HEK293 (cell line): ENCODE measurements at regions not wholly inside any gene's neighbourhood (a gene's known extent, or its start where the extent isn't known, plus 50 kb on each side); places are given as distances from the start of the nearest gene placed in this dataset.

Experiments
- CTCF ChIA-PET: fragments of 350-600 bp; formaldehyde crosslinking; extraction: SDS; loops from one replicate; lab custom pipeline; 2021; ENCODE audit warnings: antibody characterized with exemption; lab: Yijun Ruan, JAX
- POLR2A ChIA-PET: fragments of 300-600 bp; formaldehyde crosslinking; extraction: SDS; loops from one replicate; lab custom pipeline; 2020; ENCODE audit warnings: antibody characterized with exemption, inconsistent platforms; lab: Yijun Ruan, JAX
- H3K27ac ChIP-seq: fragments of 200-500 bp; sonication (Bioruptor generic); 2 replicates; pipeline ENCODE4 v1.5.1; 2014; ENCODE audit warnings: low read depth, low read length, control low read depth, inconsistent platforms; ENCODE audit errors: extremely low read depth
- H3K36me3 ChIP-seq, 2 experiments: fragments of 200-500 bp in 1 of 2; sonication (Bioruptor generic) in 1 of 2; 1 replicate in 1 of 2; 2 replicates in 1 of 2; pipeline ENCODE4 v1.5.1; 2014 to 2017; ENCODE audit warnings: inconsistent platforms in 2 of 2, low read length in 2 of 2; ENCODE audit not compliant: control insufficient read depth in 2 of 2, insufficient read depth in 1 of 2
- H3K4me1 ChIP-seq: fragments of 200-500 bp; sonication (Bioruptor generic); 2 replicates; pipeline ENCODE4 v1.5.1; 2014; ENCODE audit warnings: mild to moderate bottlenecking, low read length, inconsistent platforms; ENCODE audit not compliant: control insufficient read depth, insufficient read depth
- H3K4me3 ChIP-seq: 2 replicates; pipeline ENCODE4 v1.5.1; 2011; ENCODE audit warnings: low read depth, mild to moderate bottlenecking, control low read depth, low read length, moderate library complexity
- H3K9me3 ChIP-seq: fragments of 200-500 bp; sonication (Bioruptor generic); 2 replicates; pipeline ENCODE4 v1.5.1; 2014; ENCODE audit warnings: low read depth, low read length, inconsistent platforms; ENCODE audit not compliant: control insufficient read depth, insufficient read depth
- EGR2 ChIP-seq: fragments of 450-650 bp; formaldehyde crosslinking; IDR thresholded peaks from 2 replicates; pipeline ENCODE4 v1.5.1; 2016; ENCODE audit warnings: low read depth, missing biosample characterization, missing genetic modification characterization
- ZBTB17 ChIP-seq: fragments of 450-650 bp; formaldehyde crosslinking; IDR thresholded peaks from 2 replicates; pipeline ENCODE4 v1.5.1; 2016; ENCODE audit warnings: missing biosample characterization, missing genetic modification characterization
- ZBTB20 ChIP-seq: fragments of 450-650 bp; formaldehyde crosslinking; IDR thresholded peaks from 2 replicates; pipeline ENCODE4 v1.5.1; 2016; ENCODE audit warnings: missing biosample characterization, missing genetic modification characterization
- ZNF174 ChIP-seq: fragments of 450-650 bp; formaldehyde crosslinking; IDR thresholded peaks from 2 replicates; pipeline ENCODE4 v1.5.0; 2017; ENCODE audit warnings: missing biosample characterization, mild to moderate bottlenecking, missing genetic modification characterization
- ZNF24 ChIP-seq: fragments of 450-650 bp; formaldehyde crosslinking; IDR thresholded peaks from 2 replicates; pipeline ENCODE4 v1.5.1; 2016; ENCODE audit warnings: missing biosample characterization, missing genetic modification characterization
- ZNF266 ChIP-seq: fragments of 450-650 bp; formaldehyde crosslinking; IDR thresholded peaks from 2 replicates; pipeline ENCODE4 v1.5.1; 2016; ENCODE audit warnings: missing biosample characterization, missing genetic modification characterization, low read depth
- ZNF324 ChIP-seq: fragments of 450-650 bp; formaldehyde crosslinking; IDR thresholded peaks from 2 replicates; pipeline ENCODE4 v1.5.1; 2016; ENCODE audit warnings: missing biosample characterization, missing genetic modification characterization
- ZNF350 ChIP-seq: fragments of 450-650 bp; formaldehyde crosslinking; IDR thresholded peaks from 2 replicates; pipeline ENCODE4 v1.5.0; 2017; ENCODE audit warnings: missing biosample characterization, mild to moderate bottlenecking, missing genetic modification characterization
- ZNF473 ChIP-seq: fragments of 450-650 bp; formaldehyde crosslinking; IDR thresholded peaks from 2 replicates; pipeline ENCODE4 v1.5.1; 2017; ENCODE audit warnings: missing biosample characterization, missing genetic modification characterization
- ZNF530 ChIP-seq: fragments of 450-650 bp; formaldehyde crosslinking; IDR thresholded peaks from 2 replicates; pipeline ENCODE4 v1.5.1; 2016; ENCODE audit warnings: low read depth, missing biosample characterization, missing genetic modification characterization
- ZNF596 ChIP-seq: fragments of 450-650 bp; IDR thresholded peaks from 2 replicates; pipeline ENCODE4 v1.5.0; 2018; ENCODE audit warnings: missing biosample characterization, mild to moderate bottlenecking, missing genetic modification characterization, moderate library complexity
- ZNF624 ChIP-seq: fragments of 450-650 bp; formaldehyde crosslinking; IDR thresholded peaks from 2 replicates; pipeline ENCODE4 v1.5.1; 2017; ENCODE audit warnings: missing biosample characterization, missing genetic modification characterization
- ZSCAN16 ChIP-seq: fragments of 450-650 bp; formaldehyde crosslinking; IDR thresholded peaks from 2 replicates; pipeline ENCODE4 v1.5.1; 2016; ENCODE audit warnings: missing biosample characterization, missing genetic modification characterization
- TF ChIP-seq, protein P1 (sequence below): fragments of 450-650 bp; formaldehyde crosslinking; IDR thresholded peaks from 2 replicates; pipeline ENCODE4 v1.5.1; 2016; ENCODE audit warnings: missing biosample characterization, missing genetic modification characterization
- TF ChIP-seq, protein P2 (sequence below): fragments of 450-650 bp; formaldehyde crosslinking; IDR thresholded peaks from 2 replicates; pipeline ENCODE4 v1.5.1; 2016; ENCODE audit warnings: missing biosample characterization, missing genetic modification characterization, borderline replicate concordance

DNA sequence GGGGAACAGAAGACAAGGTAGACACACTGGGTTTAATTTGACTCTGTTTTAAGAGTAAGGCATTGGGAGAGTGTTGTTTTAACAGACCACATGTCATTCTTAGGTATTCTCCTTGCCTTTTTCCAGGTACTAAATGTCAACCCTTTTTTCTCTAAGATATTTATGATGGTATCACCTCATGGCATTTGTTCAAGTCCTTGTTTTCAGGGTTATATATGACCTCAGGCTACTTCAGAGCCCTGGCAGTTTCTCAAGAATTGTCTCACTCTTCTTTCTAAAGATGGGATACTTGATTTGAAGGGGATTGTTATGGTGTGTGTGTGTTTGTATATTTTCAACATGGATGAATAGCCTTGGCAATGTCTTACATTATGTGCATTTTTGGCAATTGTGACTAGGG is 131.1 kb upstream of the ACTBL2 start:
- ChIA-PET CTCF (no interaction called here), POLR2A (no interaction called here)
- Histone ChIP-seq H3K4me3 (no peak overlapping the region), H3K36me3 (no peaks in the 10 kb centered on the region; a peak in 1 of 3 replicates), H3K9me3 (no peaks in the 10 kb centered on the region), H3K4me1 (peaks cover 6% of the 10 kb centered on the region), H3K27ac (no peak overlapping the region)
- TF ChIP-seq, protein P1, sequence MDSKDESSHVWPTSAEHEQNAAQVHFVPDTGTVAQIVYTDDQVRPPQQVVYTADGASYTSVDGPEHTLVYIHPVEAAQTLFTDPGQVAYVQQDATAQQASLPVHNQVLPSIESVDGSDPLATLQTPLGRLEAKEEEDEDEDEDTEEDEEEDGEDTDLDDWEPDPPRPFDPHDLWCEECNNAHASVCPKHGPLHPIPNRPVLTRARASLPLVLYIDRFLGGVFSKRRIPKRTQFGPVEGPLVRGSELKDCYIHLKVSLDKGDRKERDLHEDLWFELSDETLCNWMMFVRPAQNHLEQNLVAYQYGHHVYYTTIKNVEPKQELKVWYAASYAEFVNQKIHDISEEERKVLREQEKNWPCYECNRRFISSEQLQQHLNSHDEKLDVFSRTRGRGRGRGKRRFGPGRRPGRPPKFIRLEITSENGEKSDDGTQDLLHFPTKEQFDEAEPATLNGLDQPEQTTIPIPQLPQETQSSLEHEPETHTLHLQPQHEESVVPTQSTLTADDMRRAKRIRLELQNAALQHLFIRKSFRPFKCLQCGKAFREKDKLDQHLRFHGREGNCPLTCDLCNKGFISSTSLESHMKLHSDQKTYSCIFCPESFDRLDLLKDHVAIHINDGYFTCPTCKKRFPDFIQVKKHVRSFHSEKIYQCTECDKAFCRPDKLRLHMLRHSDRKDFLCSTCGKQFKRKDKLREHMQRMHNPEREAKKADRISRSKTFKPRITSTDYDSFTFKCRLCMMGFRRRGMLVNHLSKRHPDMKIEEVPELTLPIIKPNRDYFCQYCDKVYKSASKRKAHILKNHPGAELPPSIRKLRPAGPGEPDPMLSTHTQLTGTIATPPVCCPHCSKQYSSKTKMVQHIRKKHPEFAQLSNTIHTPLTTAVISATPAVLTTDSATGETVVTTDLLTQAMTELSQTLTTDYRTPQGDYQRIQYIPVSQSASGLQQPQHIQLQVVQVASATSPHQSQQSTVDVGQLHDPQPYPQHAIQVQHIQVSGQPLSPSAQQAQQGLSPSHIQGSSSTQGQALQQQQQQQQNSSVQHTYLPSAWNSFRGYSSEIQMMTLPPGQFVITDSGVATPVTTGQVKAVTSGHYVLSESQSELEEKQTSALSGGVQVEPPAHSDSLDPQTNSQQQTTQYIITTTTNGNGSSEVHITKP (tag by site-specific recombination), result 0 out of 2 replicates have a peak, but pooled peaks have one; percentile 15
- TF ChIP-seq ZNF350 (tag by site-specific recombination), result no peak

DNA sequence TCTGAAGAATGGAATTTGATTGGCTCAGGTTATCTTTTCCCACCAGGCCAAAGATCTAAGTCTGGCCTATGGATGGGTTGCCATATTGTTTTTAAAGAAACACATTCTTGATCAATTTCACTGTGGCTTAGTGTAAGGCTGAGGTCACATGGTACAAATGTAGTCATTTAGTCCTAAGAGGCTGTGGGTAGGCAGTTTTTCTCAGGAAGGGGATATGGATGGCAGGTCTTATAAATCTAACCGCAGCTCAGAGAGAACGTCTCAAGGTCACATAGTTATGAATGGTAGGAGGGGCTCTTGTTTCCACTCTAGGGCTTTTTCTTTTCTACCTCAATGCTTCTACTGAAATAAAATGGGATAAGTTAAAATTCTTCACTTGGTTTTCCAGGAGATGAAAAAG is 128.6 kb upstream of the ACTBL2 start:
- H3K9me3 ChIP-seq, result no peaks in the 10 kb centered on the region
- no peak overlapping the region for H3K4me3 ChIP-seq
- peaks cover 3% of the 10 kb centered on the region; the same call in 1 of the 2 replicates for H3K4me1 ChIP-seq
- TF ChIP-seq EGR2 (tag by site-specific recombination) (no peak), ZNF624 (tag by site-specific recombination) (no peak), ZNF324 (tag by site-specific recombination) (no peak), ZNF266 (tag by site-specific recombination) (no peak), ZSCAN16 (tag by site-specific recombination) (no peak), ZNF174 (tag by site-specific recombination) (no peak), ZNF530 (tag by site-specific recombination) (no peak), ZBTB20 (no peak), ZNF24 (tag by site-specific recombination) (no peak), ZNF596 (tag by site-specific recombination) (no peak), ZNF473 (tag by site-specific recombination) (no peak), ZBTB17 (tag by site-specific recombination) (no peak)
- TF ChIP-seq, protein P2, sequence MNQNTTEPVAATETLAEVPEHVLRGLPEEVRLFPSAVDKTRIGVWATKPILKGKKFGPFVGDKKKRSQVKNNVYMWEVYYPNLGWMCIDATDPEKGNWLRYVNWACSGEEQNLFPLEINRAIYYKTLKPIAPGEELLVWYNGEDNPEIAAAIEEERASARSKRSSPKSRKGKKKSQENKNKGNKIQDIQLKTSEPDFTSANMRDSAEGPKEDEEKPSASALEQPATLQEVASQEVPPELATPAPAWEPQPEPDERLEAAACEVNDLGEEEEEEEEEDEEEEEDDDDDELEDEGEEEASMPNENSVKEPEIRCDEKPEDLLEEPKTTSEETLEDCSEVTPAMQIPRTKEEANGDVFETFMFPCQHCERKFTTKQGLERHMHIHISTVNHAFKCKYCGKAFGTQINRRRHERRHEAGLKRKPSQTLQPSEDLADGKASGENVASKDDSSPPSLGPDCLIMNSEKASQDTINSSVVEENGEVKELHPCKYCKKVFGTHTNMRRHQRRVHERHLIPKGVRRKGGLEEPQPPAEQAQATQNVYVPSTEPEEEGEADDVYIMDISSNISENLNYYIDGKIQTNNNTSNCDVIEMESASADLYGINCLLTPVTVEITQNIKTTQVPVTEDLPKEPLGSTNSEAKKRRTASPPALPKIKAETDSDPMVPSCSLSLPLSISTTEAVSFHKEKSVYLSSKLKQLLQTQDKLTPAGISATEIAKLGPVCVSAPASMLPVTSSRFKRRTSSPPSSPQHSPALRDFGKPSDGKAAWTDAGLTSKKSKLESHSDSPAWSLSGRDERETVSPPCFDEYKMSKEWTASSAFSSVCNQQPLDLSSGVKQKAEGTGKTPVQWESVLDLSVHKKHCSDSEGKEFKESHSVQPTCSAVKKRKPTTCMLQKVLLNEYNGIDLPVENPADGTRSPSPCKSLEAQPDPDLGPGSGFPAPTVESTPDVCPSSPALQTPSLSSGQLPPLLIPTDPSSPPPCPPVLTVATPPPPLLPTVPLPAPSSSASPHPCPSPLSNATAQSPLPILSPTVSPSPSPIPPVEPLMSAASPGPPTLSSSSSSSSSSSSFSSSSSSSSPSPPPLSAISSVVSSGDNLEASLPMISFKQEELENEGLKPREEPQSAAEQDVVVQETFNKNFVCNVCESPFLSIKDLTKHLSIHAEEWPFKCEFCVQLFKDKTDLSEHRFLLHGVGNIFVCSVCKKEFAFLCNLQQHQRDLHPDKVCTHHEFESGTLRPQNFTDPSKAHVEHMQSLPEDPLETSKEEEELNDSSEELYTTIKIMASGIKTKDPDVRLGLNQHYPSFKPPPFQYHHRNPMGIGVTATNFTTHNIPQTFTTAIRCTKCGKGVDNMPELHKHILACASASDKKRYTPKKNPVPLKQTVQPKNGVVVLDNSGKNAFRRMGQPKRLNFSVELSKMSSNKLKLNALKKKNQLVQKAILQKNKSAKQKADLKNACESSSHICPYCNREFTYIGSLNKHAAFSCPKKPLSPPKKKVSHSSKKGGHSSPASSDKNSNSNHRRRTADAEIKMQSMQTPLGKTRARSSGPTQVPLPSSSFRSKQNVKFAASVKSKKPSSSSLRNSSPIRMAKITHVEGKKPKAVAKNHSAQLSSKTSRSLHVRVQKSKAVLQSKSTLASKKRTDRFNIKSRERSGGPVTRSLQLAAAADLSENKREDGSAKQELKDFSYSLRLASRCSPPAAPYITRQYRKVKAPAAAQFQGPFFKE, result no peak
- H3K36me3 ChIP-seq, result no peaks in the 10 kb centered on the region; a peak in 1 of 3 replicates
- ChIA-PET CTCF (interaction anchor here (0.5 to 1.3 kb wide), 7 partner anchors 39 to 1698 kb away, joined by 3 to 7 read pairs (median 3); no protein-coding TSS in a partner anchor), POLR2A (no interaction called here)
- H3K27ac ChIP-seq, result no peak overlapping the region
